GM12891 (cell line): ENCODE measurements at regions not wholly inside any gene's neighbourhood (a gene's known extent, or its start where the extent isn't known, plus 50 kb on each side); places are given as distances from the start of the nearest gene placed in this dataset.

Source experiments
- POLR2A ChIP-seq: IDR thresholded peaks from 2 replicates; pipeline ENCODE4 v1.6.1; 2011; ENCODE audit warnings: low read depth, low read length, control low read depth
- POLR2AphosphoS5 ChIP-seq: IDR thresholded peaks from 2 replicates; pipeline ENCODE4 v1.6.1; 2011; ENCODE audit warnings: low read depth, low read length, control low read depth
- POU2F2 ChIP-seq: IDR thresholded peaks from 2 replicates; pipeline ENCODE4 v1.6.1; 2011; ENCODE audit warnings: low read depth, mild to moderate bottlenecking, control low read depth, low read length, moderate library complexity
- SPI1 ChIP-seq: IDR thresholded peaks from 2 replicates; pipeline ENCODE4 v1.6.1; 2011; ENCODE audit warnings: low read depth, low read length, control low read depth
- TAF1 ChIP-seq: IDR thresholded peaks from 2 replicates; pipeline ENCODE4 v1.6.1; 2011; ENCODE audit warnings: low read depth, low read length, control low read depth

DNA sequence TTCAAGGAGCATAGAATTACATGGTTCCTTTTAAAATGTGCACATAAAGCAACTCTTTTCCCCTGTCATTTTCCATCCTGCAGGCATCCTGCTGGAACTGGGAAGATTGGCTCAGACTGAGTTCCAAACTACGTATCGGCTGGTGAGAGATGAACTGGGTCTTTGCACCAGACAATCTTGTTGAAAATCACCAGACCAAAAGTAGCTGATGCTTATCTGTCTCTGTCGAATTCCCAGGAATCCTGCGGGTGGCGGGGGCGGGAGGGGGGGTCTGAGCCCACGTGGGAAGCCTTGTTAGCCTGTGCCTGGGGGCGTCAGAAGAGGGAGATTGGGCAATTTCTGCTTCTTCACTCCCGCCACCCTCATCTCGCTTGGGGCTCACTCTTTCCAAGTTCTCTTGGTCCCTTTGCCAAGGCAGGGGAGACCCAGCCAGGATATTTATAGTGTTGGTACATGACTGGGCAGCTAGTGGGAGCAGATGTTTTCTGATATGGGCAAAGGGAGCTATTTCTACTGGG lies 90.1 kb upstream of the SLC25A33 start:
- TF ChIP-seq SPI1 = no peak
- no peak for TF ChIP-seq POLR2A
- no peak for TF ChIP-seq POLR2AphosphoS5
- TF ChIP-seq TAF1 = no peak
- TF ChIP-seq POU2F2 = no peak
